ENCODE measurements at regions not wholly inside any gene's neighbourhood (a gene's known extent, or its start where the extent isn't known, plus 50 kb on each side); places are given as distances from the start of the nearest gene placed in this dataset.

GRCh38 chr11:122604621-122605020 is 50.9 kb upstream of the UBASH3B start:
- TF ChIP-seq CTCF (IDR thresholded peaks at IDR 0.05): no peak
- no peaks in the 10 kb centered on the region for H3K27me3 ChIP-seq
- intact Hi-C loops (cut with DNase I; ENCODE audit: low total_unique reads): no loop called here
- H3K4me3 ChIP-seq: no peak overlapping the region
- no peak overlapping the region for H3K27ac ChIP-seq
- H3K4me1 ChIP-seq: no peaks in the 10 kb centered on the region
- H3K36me3 ChIP-seq: no peaks in the 10 kb centered on the region
- H3K9me3 ChIP-seq: no peaks in the 10 kb centered on the region
- DNase-seq: no peak

- Histone ChIP-seq H3K27me3 (peaks cover 0 to 2% of the 10 kb centered on the region in 2 donors), H3K36me3 (no peaks in the 10 kb centered on the region), H3K4me1 (no peaks in the 10 kb centered on the region), H3K9me3 (no peaks in the 10 kb centered on the region), H3K27ac (no peak overlapping the region), H3K4me3 (no peak overlapping the region)
- no peak for DNase-seq
- TF ChIP-seq CTCF (IDR thresholded peaks at IDR 0.05): no peak
- intact Hi-C loops (cut with DNase I; ENCODE audit: low total_unique reads): no loop called here
Observed at GRCh38 chr11:122601141-122602125, 54.1 kb upstream of the UBASH3B start.

GRCh38 chr11:122600290-122600689 is 55.2 kb upstream of the UBASH3B start:
- intact Hi-C loops (cut with DNase I; ENCODE audit: low total_unique reads): no loop called here
- no peak for TF ChIP-seq CTCF (IDR thresholded peaks at IDR 0.05)
- Histone ChIP-seq H3K4me3 (no peak overlapping the region), H3K27me3 (peaks cover 0 to 2% of the 10 kb centered on the region in 2 donors), H3K9me3 (no peaks in the 10 kb centered on the region), H3K27ac (no peak overlapping the region), H3K36me3 (no peaks in the 10 kb centered on the region), H3K4me1 (no peaks in the 10 kb centered on the region)
- no peak for DNase-seq

- Histone ChIP-seq H3K4me3 (no peak overlapping the region), H3K9me3 (no peaks in the 10 kb centered on the region), H3K36me3 (no peaks in the 10 kb centered on the region), H3K27me3 (peaks cover 0 to 5% of the 10 kb centered on the region in 2 donors), H3K27ac (no peak overlapping the region), H3K4me1 (no peaks in the 10 kb centered on the region)
- DNase-seq: no peak
- TF ChIP-seq CTCF (IDR thresholded peaks at IDR 0.05): no peak
- intact Hi-C loops (cut with DNase I; ENCODE audit: low total_unique reads): no loop called here
Observed at GRCh38 chr11:122599434-122599833, 56.1 kb upstream of the UBASH3B start.

GRCh38 chr11:122598971-122599370 is 56.6 kb upstream of the UBASH3B start:
- TF ChIP-seq CTCF (IDR thresholded peaks at IDR 0.05): no peak
- H3K27me3 ChIP-seq: peaks cover 0 to 6% of the 10 kb centered on the region in 2 donors
- H3K36me3 ChIP-seq: no peaks in the 10 kb centered on the region
- H3K4me3 ChIP-seq: no peak overlapping the region
- intact Hi-C loops (cut with DNase I; ENCODE audit: low total_unique reads): no loop called here
- no peaks in the 10 kb centered on the region for H3K9me3 ChIP-seq
- H3K27ac ChIP-seq: no peak overlapping the region
- DNase-seq: no peak
- H3K4me1 ChIP-seq: no peaks in the 10 kb centered on the region

Data from tibial artery (tissue), 4 donors.